HEK293 (cell line): ENCODE measurements at regions not wholly inside any gene's neighbourhood (a gene's known extent, or its start where the extent isn't known, plus 50 kb on each side); places are given as distances from the start of the nearest gene placed in this dataset.

Source experiments
- CTCF ChIA-PET: fragments of 350-600 bp; formaldehyde crosslinking; extraction: SDS; loops from one replicate; lab custom pipeline; 2021; ENCODE audit warnings: antibody characterized with exemption; lab: Yijun Ruan, JAX
- POLR2A ChIA-PET: fragments of 300-600 bp; formaldehyde crosslinking; extraction: SDS; loops from one replicate; lab custom pipeline; 2020; ENCODE audit warnings: antibody characterized with exemption, inconsistent platforms; lab: Yijun Ruan, JAX
- H3K27ac ChIP-seq: fragments of 200-500 bp; sonication (Bioruptor generic); 2 replicates; pipeline ENCODE4 v1.5.1; 2014; ENCODE audit warnings: low read depth, low read length, control low read depth, inconsistent platforms; ENCODE audit errors: extremely low read depth
- H3K36me3 ChIP-seq, 2 experiments: fragments of 200-500 bp in 1 of 2; sonication (Bioruptor generic) in 1 of 2; 1 replicate in 1 of 2; 2 replicates in 1 of 2; pipeline ENCODE4 v1.5.1; 2014 to 2017; ENCODE audit warnings: inconsistent platforms in 2 of 2, low read length in 2 of 2; ENCODE audit not compliant: control insufficient read depth in 2 of 2, insufficient read depth in 1 of 2
- H3K4me1 ChIP-seq: fragments of 200-500 bp; sonication (Bioruptor generic); 2 replicates; pipeline ENCODE4 v1.5.1; 2014; ENCODE audit warnings: mild to moderate bottlenecking, low read length, inconsistent platforms; ENCODE audit not compliant: control insufficient read depth, insufficient read depth
- H3K4me3 ChIP-seq: 2 replicates; pipeline ENCODE4 v1.5.1; 2011; ENCODE audit warnings: low read depth, mild to moderate bottlenecking, control low read depth, low read length, moderate library complexity
- H3K9me3 ChIP-seq: fragments of 200-500 bp; sonication (Bioruptor generic); 2 replicates; pipeline ENCODE4 v1.5.1; 2014; ENCODE audit warnings: low read depth, low read length, inconsistent platforms; ENCODE audit not compliant: control insufficient read depth, insufficient read depth
- ATF2 ChIP-seq: fragments of 450-650 bp; formaldehyde crosslinking; IDR thresholded peaks from 2 replicates; pipeline ENCODE4 v1.5.1; 2016; ENCODE audit warnings: missing biosample characterization, missing genetic modification characterization, low read depth
- BCL11B ChIP-seq: fragments of 450-650 bp; formaldehyde crosslinking; IDR thresholded peaks from 2 replicates; pipeline ENCODE4 v1.5.1; 2016; ENCODE audit warnings: low read depth, missing biosample characterization, missing genetic modification characterization
- EGR2 ChIP-seq: fragments of 450-650 bp; formaldehyde crosslinking; IDR thresholded peaks from 2 replicates; pipeline ENCODE4 v1.5.1; 2016; ENCODE audit warnings: low read depth, missing biosample characterization, missing genetic modification characterization
- HOXA7 ChIP-seq: sonication (generic); formaldehyde crosslinking; IDR thresholded peaks from 2 replicates; pipeline ENCODE4 v1.8.1; 2022; ENCODE audit warnings: missing genetic modification reagents, borderline replicate concordance
- KLF7 ChIP-seq: fragments of 450-650 bp; formaldehyde crosslinking; IDR thresholded peaks from 2 replicates; pipeline ENCODE4 v1.5.1; 2016; ENCODE audit warnings: missing biosample characterization, missing genetic modification characterization, borderline replicate concordance
- YY1 ChIP-seq: fragments of 450-650 bp; formaldehyde crosslinking; IDR thresholded peaks from 2 replicates; pipeline ENCODE4 v1.5.1; 2018; ENCODE audit warnings: missing biosample characterization, missing genetic modification characterization
- ZBTB1 ChIP-seq: fragments of 450-650 bp; formaldehyde crosslinking; IDR thresholded peaks from 2 replicates; pipeline ENCODE4 v1.5.1; 2016; ENCODE audit warnings: missing biosample characterization, missing genetic modification characterization
- ZBTB48 ChIP-seq: fragments of 450-650 bp; formaldehyde crosslinking; IDR thresholded peaks from 2 replicates; pipeline ENCODE4 v1.5.1; 2016; ENCODE audit warnings: missing biosample characterization, missing genetic modification characterization
- ZFP3 ChIP-seq: fragments of 450-650 bp; formaldehyde crosslinking; IDR thresholded peaks from 2 replicates; pipeline ENCODE4 v1.5.1; 2016; ENCODE audit warnings: low read depth, missing biosample characterization, missing genetic modification characterization
- ZFP41 ChIP-seq: fragments of 450-650 bp; formaldehyde crosslinking; IDR thresholded peaks from 2 replicates; pipeline ENCODE4 v1.5.1; 2016; ENCODE audit warnings: missing biosample characterization, missing genetic modification characterization, borderline replicate concordance
- ZFP69B ChIP-seq: fragments of 450-650 bp; formaldehyde crosslinking; IDR thresholded peaks from 2 replicates; pipeline ENCODE4 v1.5.1; 2016; ENCODE audit warnings: missing biosample characterization, missing genetic modification characterization
- ZIC2 ChIP-seq: fragments of 450-650 bp; formaldehyde crosslinking; IDR thresholded peaks from 2 replicates; pipeline ENCODE4 v1.5.1; 2016; ENCODE audit warnings: missing biosample characterization, missing genetic modification characterization
- ZNF23 ChIP-seq: fragments of 450-650 bp; formaldehyde crosslinking; IDR thresholded peaks from 2 replicates; pipeline ENCODE4 v1.5.1; 2016; ENCODE audit warnings: missing biosample characterization, missing genetic modification characterization, borderline replicate concordance
- ZNF274 ChIP-seq, 2 experiments: fragments of 200-500 bp in 1 of 2; fragments of 450-650 bp in 1 of 2; sonication (Bioruptor generic) in 1 of 2; formaldehyde crosslinking in 1 of 2; IDR thresholded peaks; 2 replicates each; pipeline versions ENCODE4 v1.5.1 to v1.6.1; 2014 to 2016; ENCODE audit warnings: borderline replicate concordance in 1 of 2, inconsistent platforms in 1 of 2, low read length in 1 of 2, missing biosample characterization in 1 of 2, missing genetic modification characterization in 1 of 2
- ZNF398 ChIP-seq: fragments of 450-650 bp; formaldehyde crosslinking; IDR thresholded peaks from 2 replicates; pipeline ENCODE4 v1.5.1; 2017; ENCODE audit warnings: missing biosample characterization, missing genetic modification characterization
- ZNF423 ChIP-seq: fragments of 450-650 bp; formaldehyde crosslinking; IDR thresholded peaks from 2 replicates; pipeline ENCODE4 v1.5.1; 2016; ENCODE audit warnings: missing biosample characterization, missing genetic modification characterization
- ZNF426 ChIP-seq: fragments of 450-650 bp; formaldehyde crosslinking; IDR thresholded peaks from 2 replicates; pipeline ENCODE4 v1.5.1; 2017; ENCODE audit warnings: missing biosample characterization, missing genetic modification characterization, mild to moderate bottlenecking, inconsistent platforms, moderate library complexity
- ZNF513 ChIP-seq: fragments of 450-650 bp; IDR thresholded peaks from 2 replicates; pipeline ENCODE4 v1.5.1; 2018; ENCODE audit warnings: missing biosample characterization, missing genetic modification characterization
- ZNF514 ChIP-seq: fragments of 450-650 bp; formaldehyde crosslinking; IDR thresholded peaks from 2 replicates; pipeline ENCODE4 v1.5.1; 2016; ENCODE audit warnings: missing biosample characterization, missing genetic modification characterization
- ZNF561 ChIP-seq: fragments of 450-650 bp; IDR thresholded peaks from 2 replicates; pipeline ENCODE4 v1.5.1; 2018; ENCODE audit warnings: missing biosample characterization, missing genetic modification characterization, borderline replicate concordance
- ZNF610 ChIP-seq: fragments of 450-650 bp; formaldehyde crosslinking; IDR thresholded peaks from 2 replicates; pipeline ENCODE4 v1.5.1; 2016; ENCODE audit warnings: missing biosample characterization, missing genetic modification characterization, borderline replicate concordance
- ZNF670 ChIP-seq: fragments of 450-650 bp; formaldehyde crosslinking; IDR thresholded peaks from 2 replicates; pipeline ENCODE4 v1.5.1; 2016; ENCODE audit warnings: missing biosample characterization, missing genetic modification characterization, low read depth
- ZNF76 ChIP-seq: fragments of 450-650 bp; formaldehyde crosslinking; IDR thresholded peaks from 2 replicates; pipeline ENCODE4; 2016; ENCODE audit warnings: low read depth, missing biosample characterization, missing genetic modification characterization, borderline replicate concordance
- TF ChIP-seq, protein P1 (sequence below): fragments of 450-650 bp; formaldehyde crosslinking; IDR thresholded peaks from 2 replicates; pipeline ENCODE4 v1.5.1; 2016; ENCODE audit warnings: missing biosample characterization, missing genetic modification characterization
- TF ChIP-seq, protein P2 (sequence below): fragments of 450-650 bp; formaldehyde crosslinking; IDR thresholded peaks from 2 replicates; pipeline ENCODE4 v1.5.1; 2016; ENCODE audit warnings: missing biosample characterization, missing genetic modification characterization

DNA sequence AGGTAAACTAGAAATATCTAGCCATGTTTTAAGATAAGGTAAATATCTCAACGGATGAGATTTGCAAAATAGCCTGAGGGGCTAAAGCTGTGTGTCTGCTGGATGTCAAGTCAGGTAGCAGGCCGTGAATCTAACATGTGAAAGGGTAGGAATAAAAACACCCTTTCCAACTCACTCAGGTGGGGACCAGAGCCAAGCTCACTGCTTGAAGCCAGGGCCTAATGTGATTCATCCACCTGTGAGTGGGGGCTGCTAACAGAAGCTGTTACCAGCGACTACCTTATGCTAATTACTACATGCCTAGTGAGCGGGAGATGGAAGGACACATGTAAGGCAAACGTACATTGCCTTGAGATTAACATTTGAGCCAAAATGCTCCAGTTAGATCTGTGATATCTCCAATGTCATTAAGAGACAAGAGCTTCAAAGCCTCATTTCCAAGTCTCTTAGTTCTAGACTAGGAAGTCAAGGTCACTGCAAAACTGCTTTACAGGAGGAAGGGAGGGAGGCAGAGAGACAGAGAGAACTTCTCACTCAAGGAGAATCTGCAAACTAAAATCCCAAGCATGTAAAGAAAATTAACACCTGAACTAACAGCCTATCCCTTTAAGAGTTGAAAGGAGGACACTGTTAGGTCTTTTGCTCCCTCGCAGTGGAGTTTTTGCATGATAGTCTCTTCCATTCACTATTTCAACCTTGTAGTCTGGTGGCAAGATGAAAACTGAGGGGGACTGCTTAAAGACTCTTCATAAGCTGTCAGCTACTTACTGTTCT is 141.6 kb upstream of the RPS23 start:
- CTCF ChIA-PET: interaction anchor here (0.6 to 1.3 kb wide), 3 partner anchors 67 to 219 kb away, joined by 3 to 4 read pairs (median 3); no protein-coding TSS in a partner anchor
- TF ChIP-seq ZNF610 (no peak), ZFP69B (tag by site-specific recombination) (no peak), ZBTB48 (no peak), ZFP3 (tag by site-specific recombination) (no peak), ZNF423 (no peak), ZIC2 (tag by site-specific recombination) (no peak), ZNF426 (no peak), ZNF514 (tag by site-specific recombination) (no peak)
- H3K36me3 ChIP-seq: no peaks in the 10 kb centered on the region
- POLR2A ChIA-PET: no interaction called here
- no peaks in the 10 kb centered on the region for H3K4me1 ChIP-seq
- no peaks in the 10 kb centered on the region for H3K9me3 ChIP-seq
- H3K4me3 ChIP-seq: no peak overlapping the region
- H3K27ac ChIP-seq: no peak overlapping the region; the same call in 1 of the 2 replicates

DNA sequence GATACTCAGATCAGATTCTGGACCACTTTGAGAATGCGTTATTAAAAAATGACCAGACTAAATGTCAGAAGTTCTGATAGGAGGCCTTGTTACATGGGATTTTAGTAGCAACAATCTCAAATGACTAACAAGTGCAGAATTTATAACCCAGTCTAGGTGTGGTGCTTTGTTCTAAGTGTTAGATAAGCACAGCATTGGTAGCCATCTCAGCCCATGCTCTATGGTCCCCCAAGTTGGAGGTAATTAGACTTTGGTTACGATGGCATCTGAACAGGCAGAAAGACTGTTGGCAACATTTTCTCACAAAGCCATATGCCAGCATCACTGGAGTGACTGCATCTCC is 140.4 kb upstream of the RPS23 start:
- no peak overlapping the region for H3K27ac ChIP-seq
- CTCF ChIA-PET: no interaction called here
- H3K4me1 ChIP-seq: no peaks in the 10 kb centered on the region
- H3K36me3 ChIP-seq: no peaks in the 10 kb centered on the region
- no peak overlapping the region for H3K4me3 ChIP-seq
- no peaks in the 10 kb centered on the region for H3K9me3 ChIP-seq
- POLR2A ChIA-PET: no interaction called here
- no peak for TF ChIP-seq ZNF398
- TF ChIP-seq ZFP41: no peak
- no peak for TF ChIP-seq HOXA7
- no peak for TF ChIP-seq ZNF670 (tag by site-specific recombination)
- no peak for TF ChIP-seq YY1 (tag by site-specific recombination)
- TF ChIP-seq ZNF76: no peak
- no peak for TF ChIP-seq EGR2 (tag by site-specific recombination)
- no peak for TF ChIP-seq ZNF274 (IDR thresholded peaks at IDR 0.05; ENCODE audit: low read length)
- TF ChIP-seq ZNF274 (tag by site-specific recombination; IDR thresholded peaks at IDR 0.05; ENCODE audit: borderline replicate concordance): no peak
- TF ChIP-seq KLF7 (tag by site-specific recombination): no peak
- TF ChIP-seq BCL11B (tag by site-specific recombination): no peak
- TF ChIP-seq ZNF513: no peak
- TF ChIP-seq ZBTB1: no peak
- TF ChIP-seq, protein P1, sequence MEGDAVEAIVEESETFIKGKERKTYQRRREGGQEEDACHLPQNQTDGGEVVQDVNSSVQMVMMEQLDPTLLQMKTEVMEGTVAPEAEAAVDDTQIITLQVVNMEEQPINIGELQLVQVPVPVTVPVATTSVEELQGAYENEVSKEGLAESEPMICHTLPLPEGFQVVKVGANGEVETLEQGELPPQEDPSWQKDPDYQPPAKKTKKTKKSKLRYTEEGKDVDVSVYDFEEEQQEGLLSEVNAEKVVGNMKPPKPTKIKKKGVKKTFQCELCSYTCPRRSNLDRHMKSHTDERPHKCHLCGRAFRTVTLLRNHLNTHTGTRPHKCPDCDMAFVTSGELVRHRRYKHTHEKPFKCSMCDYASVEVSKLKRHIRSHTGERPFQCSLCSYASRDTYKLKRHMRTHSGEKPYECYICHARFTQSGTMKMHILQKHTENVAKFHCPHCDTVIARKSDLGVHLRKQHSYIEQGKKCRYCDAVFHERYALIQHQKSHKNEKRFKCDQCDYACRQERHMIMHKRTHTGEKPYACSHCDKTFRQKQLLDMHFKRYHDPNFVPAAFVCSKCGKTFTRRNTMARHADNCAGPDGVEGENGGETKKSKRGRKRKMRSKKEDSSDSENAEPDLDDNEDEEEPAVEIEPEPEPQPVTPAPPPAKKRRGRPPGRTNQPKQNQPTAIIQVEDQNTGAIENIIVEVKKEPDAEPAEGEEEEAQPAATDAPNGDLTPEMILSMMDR: no peak
- no peak for TF ChIP-seq ZNF23 (tag by site-specific recombination)
- no peak for TF ChIP-seq ATF2
- TF ChIP-seq, protein P2, sequence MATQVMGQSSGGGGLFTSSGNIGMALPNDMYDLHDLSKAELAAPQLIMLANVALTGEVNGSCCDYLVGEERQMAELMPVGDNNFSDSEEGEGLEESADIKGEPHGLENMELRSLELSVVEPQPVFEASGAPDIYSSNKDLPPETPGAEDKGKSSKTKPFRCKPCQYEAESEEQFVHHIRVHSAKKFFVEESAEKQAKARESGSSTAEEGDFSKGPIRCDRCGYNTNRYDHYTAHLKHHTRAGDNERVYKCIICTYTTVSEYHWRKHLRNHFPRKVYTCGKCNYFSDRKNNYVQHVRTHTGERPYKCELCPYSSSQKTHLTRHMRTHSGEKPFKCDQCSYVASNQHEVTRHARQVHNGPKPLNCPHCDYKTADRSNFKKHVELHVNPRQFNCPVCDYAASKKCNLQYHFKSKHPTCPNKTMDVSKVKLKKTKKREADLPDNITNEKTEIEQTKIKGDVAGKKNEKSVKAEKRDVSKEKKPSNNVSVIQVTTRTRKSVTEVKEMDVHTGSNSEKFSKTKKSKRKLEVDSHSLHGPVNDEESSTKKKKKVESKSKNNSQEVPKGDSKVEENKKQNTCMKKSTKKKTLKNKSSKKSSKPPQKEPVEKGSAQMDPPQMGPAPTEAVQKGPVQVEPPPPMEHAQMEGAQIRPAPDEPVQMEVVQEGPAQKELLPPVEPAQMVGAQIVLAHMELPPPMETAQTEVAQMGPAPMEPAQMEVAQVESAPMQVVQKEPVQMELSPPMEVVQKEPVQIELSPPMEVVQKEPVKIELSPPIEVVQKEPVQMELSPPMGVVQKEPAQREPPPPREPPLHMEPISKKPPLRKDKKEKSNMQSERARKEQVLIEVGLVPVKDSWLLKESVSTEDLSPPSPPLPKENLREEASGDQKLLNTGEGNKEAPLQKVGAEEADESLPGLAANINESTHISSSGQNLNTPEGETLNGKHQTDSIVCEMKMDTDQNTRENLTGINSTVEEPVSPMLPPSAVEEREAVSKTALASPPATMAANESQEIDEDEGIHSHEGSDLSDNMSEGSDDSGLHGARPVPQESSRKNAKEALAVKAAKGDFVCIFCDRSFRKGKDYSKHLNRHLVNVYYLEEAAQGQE (tag by site-specific recombination): no peak
- TF ChIP-seq ZNF561 (tag by site-specific recombination): no peak
